ENCODE measurements at regions not wholly inside any gene's neighbourhood (a gene's known extent, or its start where the extent isn't known, plus 50 kb on each side); places are given as distances from the start of the nearest gene placed in this dataset.
A peak's percentile ranks its signal among the peaks of the same experiment; 100 is the strongest.

- Histone ChIP-seq H3K4me3 (no peak overlapping the region), H3K36me3 (no peaks in the 10 kb centered on the region), H3K4me1 (no peaks in the 10 kb centered on the region), H3K9me3 (no peaks in the 10 kb centered on the region), H3K27me3 (no peaks in the 10 kb centered on the region), H3K27ac (no peak overlapping the region)
- TF ChIP-seq EP300 (IDR thresholded peaks at IDR 0.05), result no peak
- no peak for TF ChIP-seq CTCF (IDR thresholded peaks at IDR 0.05)
- no peak for TF ChIP-seq POLR2A (IDR thresholded peaks at IDR 0.05)
- TF ChIP-seq POLR2AphosphoS5 (IDR thresholded peaks at IDR 0.05), result no peak
- DNase-seq, result no peak
- ATAC-seq (ENCODE audit: low FRiP score in 2 of 2), result no peak
- WGBS, 2 donors, result 75 to 78% methylated on average over 3 of the region's 3 CpGs
Measured at GRCh38 chr4:13983189-13983790, 355.8 kb upstream of the BOD1L1 start.

GRCh38 chr4:13984991-13985800 lies 357.7 kb upstream of the BOD1L1 start:
- Histone ChIP-seq H3K4me1 (peaks cover 0 to 4% (median 0%) of the 10 kb centered on the region in 4 donors), H3K36me3 (no peaks in the 10 kb centered on the region), H3K27ac (no peak overlapping the region), H3K4me3 (no peak overlapping the region), H3K9me3 (no peaks in the 10 kb centered on the region), H3K27me3 (no peaks in the 10 kb centered on the region)
- ATAC-seq (ENCODE audit: low FRiP score in 2 of 2) (peak in 1 of 2 donors; percentile 47), DNase-seq (no peak)
- WGBS, 2 donors, result 31 to 42% methylated on average over 3 of the region's 3 CpGs
- TF ChIP-seq EP300 (IDR thresholded peaks at IDR 0.05) (no peak), CTCF (IDR thresholded peaks at IDR 0.05) (no peak), POLR2AphosphoS5 (IDR thresholded peaks at IDR 0.05) (no peak)

GRCh38 chr4:13985837-13986236 lies 358.3 kb upstream of the BOD1L1 start:
- Histone ChIP-seq H3K27ac (no peak overlapping the region), H3K27me3 (no peaks in the 10 kb centered on the region), H3K4me3 (no peak overlapping the region), H3K4me1 (peaks cover 0 to 4% (median 1%) of the 10 kb centered on the region in 4 donors), H3K9me3 (no peaks in the 10 kb centered on the region), H3K36me3 (no peaks in the 10 kb centered on the region)
- TF ChIP-seq CTCF (IDR thresholded peaks at IDR 0.05), result no peak
- no peak for TF ChIP-seq POLR2AphosphoS5 (IDR thresholded peaks at IDR 0.05)
- no peak for TF ChIP-seq POLR2A (IDR thresholded peaks at IDR 0.05)
- no peak for TF ChIP-seq EP300 (IDR thresholded peaks at IDR 0.05)
- 81 to 86% methylated on average over 3 of the region's 3 CpGs for WGBS, 2 donors
- DNase-seq (no peak), ATAC-seq (ENCODE audit: low FRiP score in 2 of 2) (no peak)

GRCh38 chr4:13986548-13986947 lies 359.0 kb upstream of the BOD1L1 start:
- H3K4me1 ChIP-seq, result peaks cover 0 to 8% (median 6%) of the 10 kb centered on the region in 4 donors
- H3K4me3 ChIP-seq, result no peak overlapping the region
- no peaks in the 10 kb centered on the region for H3K36me3 ChIP-seq
- DNase-seq (no peak), ATAC-seq (ENCODE audit: low FRiP score in 2 of 2) (no peak)
- no peaks in the 10 kb centered on the region for H3K9me3 ChIP-seq
- TF ChIP-seq CTCF (IDR thresholded peaks at IDR 0.05) (no peak), POLR2A (IDR thresholded peaks at IDR 0.05) (no peak), POLR2AphosphoS5 (IDR thresholded peaks at IDR 0.05) (no peak), EP300 (IDR thresholded peaks at IDR 0.05) (no peak)
- H3K27me3 ChIP-seq, result no peaks in the 10 kb centered on the region
- 76 to 87% methylated on average over 4 of the region's 4 CpGs for WGBS, 2 donors
- no peak overlapping the region for H3K27ac ChIP-seq
